ENCODE measurements at regions not wholly inside any gene's neighbourhood (a gene's known extent, or its start where the extent isn't known, plus 50 kb on each side); places are given as distances from the start of the nearest gene placed in this dataset.

GRCh38 chr12:125256634-125256936 is 191.3 kb downstream of the AACS start:
- no peaks in the 10 kb centered on the region for H3K9me3 ChIP-seq
- no peaks in the 10 kb centered on the region for H3K27me3 ChIP-seq
- no peak overlapping the region for H3K4me3 ChIP-seq
- H3K27ac ChIP-seq = no peak overlapping the region
- no peak for DNase-seq
- H3K4me1 ChIP-seq = no peaks in the 10 kb centered on the region
- H3K36me3 ChIP-seq = no peaks in the 10 kb centered on the region
- TF ChIP-seq POLR2A (IDR thresholded peaks at IDR 0.05) = no peak
- no peak for TF ChIP-seq CTCF (IDR thresholded peaks at IDR 0.05)

GRCh38 chr12:125259178-125259867 is 194.1 kb downstream of the AACS start:
- H3K27ac ChIP-seq = no peak overlapping the region
- no peaks in the 10 kb centered on the region for H3K4me1 ChIP-seq
- no peak overlapping the region for H3K4me3 ChIP-seq
- no peaks in the 10 kb centered on the region for H3K9me3 ChIP-seq
- DNase-seq = no peak
- no peaks in the 10 kb centered on the region for H3K27me3 ChIP-seq
- no peak for TF ChIP-seq CTCF (IDR thresholded peaks at IDR 0.05)
- TF ChIP-seq POLR2A (IDR thresholded peaks at IDR 0.05) = no peak
- H3K36me3 ChIP-seq = no peaks in the 10 kb centered on the region

GRCh38 chr12:125262851-125263250 is 197.6 kb downstream of the AACS start:
- TF ChIP-seq CTCF (IDR thresholded peaks at IDR 0.05) (no peak), POLR2A (IDR thresholded peaks at IDR 0.05) (no peak)
- H3K4me1 ChIP-seq = no peaks in the 10 kb centered on the region
- no peak for DNase-seq

GRCh38 chr12:125263385-125263784 is 198.2 kb downstream of the AACS start:
- Histone ChIP-seq H3K27ac (no peak overlapping the region), H3K4me1 (no peaks in the 10 kb centered on the region), H3K36me3 (no peaks in the 10 kb centered on the region), H3K9me3 (no peaks in the 10 kb centered on the region), H3K27me3 (no peaks in the 10 kb centered on the region), H3K4me3 (no peak overlapping the region)
- TF ChIP-seq POLR2A (IDR thresholded peaks at IDR 0.05) (no peak), CTCF (IDR thresholded peaks at IDR 0.05) (no peak)
- DNase-seq = no peak

More at GRCh38 chr12:125262851-125263250, 197.6 kb downstream of the AACS start:
- no peaks in the 10 kb centered on the region for H3K36me3 ChIP-seq
- no peak overlapping the region for H3K27ac ChIP-seq
- H3K4me3 ChIP-seq = no peak overlapping the region
- no peaks in the 10 kb centered on the region for H3K9me3 ChIP-seq
- H3K27me3 ChIP-seq = no peaks in the 10 kb centered on the region

GRCh38 chr12:125267114-125267513 is 201.9 kb downstream of the AACS start:
- Histone ChIP-seq H3K27ac (no peak overlapping the region), H3K4me3 (no peak overlapping the region), H3K36me3 (no peaks in the 10 kb centered on the region), H3K9me3 (no peaks in the 10 kb centered on the region), H3K27me3 (no peaks in the 10 kb centered on the region), H3K4me1 (no peaks in the 10 kb centered on the region)
- no peak for DNase-seq
- TF ChIP-seq CTCF (IDR thresholded peaks at IDR 0.05) = no peak
- no peak for TF ChIP-seq POLR2A (IDR thresholded peaks at IDR 0.05)

- no peaks in the 10 kb centered on the region for H3K4me1 ChIP-seq
- no peaks in the 10 kb centered on the region for H3K36me3 ChIP-seq
- H3K4me3 ChIP-seq = no peak overlapping the region
- no peaks in the 10 kb centered on the region for H3K27me3 ChIP-seq
- H3K9me3 ChIP-seq = no peaks in the 10 kb centered on the region
- no peak overlapping the region for H3K27ac ChIP-seq
- TF ChIP-seq POLR2A (IDR thresholded peaks at IDR 0.05) = no peak
- TF ChIP-seq CTCF (IDR thresholded peaks at IDR 0.05) = no peak
- DNase-seq = no peak
Observed at GRCh38 chr12:125269276-125269675, 204.0 kb downstream of the AACS start.
